ENCODE measurements at regions not wholly inside any gene's neighbourhood (a gene's known extent, or its start where the extent isn't known, plus 50 kb on each side); places are given as distances from the start of the nearest gene placed in this dataset.

DNA sequence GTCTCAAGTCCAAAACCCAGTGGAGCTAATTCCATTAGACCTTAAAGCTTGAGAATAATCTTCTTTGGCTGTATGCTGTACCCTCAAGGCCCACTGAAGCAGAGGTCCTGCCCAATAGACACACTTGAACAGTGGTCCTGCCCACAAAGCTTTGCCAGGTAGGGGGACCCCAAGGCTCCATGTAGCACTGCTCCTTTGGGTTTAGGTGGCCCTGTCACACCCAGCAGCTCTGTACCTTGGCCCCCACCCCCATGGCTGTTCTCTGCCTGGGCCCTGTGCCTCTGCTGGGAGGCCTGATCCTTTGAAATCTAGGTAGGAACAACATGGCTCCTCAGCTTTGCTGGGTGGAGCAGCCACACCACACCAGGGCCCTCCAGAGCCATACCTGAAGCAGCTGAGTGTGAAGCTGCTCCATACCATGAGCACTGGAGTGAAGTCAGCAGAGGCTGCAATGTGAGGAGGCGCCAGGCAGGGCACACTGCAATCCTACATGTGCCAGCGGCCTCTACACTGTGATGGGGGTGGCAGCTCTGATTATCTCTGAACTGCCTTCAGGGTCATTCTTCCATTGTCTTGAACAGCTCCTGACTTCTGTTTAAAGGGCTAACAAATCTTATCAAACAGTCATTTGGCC is 188.0 kb upstream of the CCDC54 start:
- TF ChIP-seq, protein P1, sequence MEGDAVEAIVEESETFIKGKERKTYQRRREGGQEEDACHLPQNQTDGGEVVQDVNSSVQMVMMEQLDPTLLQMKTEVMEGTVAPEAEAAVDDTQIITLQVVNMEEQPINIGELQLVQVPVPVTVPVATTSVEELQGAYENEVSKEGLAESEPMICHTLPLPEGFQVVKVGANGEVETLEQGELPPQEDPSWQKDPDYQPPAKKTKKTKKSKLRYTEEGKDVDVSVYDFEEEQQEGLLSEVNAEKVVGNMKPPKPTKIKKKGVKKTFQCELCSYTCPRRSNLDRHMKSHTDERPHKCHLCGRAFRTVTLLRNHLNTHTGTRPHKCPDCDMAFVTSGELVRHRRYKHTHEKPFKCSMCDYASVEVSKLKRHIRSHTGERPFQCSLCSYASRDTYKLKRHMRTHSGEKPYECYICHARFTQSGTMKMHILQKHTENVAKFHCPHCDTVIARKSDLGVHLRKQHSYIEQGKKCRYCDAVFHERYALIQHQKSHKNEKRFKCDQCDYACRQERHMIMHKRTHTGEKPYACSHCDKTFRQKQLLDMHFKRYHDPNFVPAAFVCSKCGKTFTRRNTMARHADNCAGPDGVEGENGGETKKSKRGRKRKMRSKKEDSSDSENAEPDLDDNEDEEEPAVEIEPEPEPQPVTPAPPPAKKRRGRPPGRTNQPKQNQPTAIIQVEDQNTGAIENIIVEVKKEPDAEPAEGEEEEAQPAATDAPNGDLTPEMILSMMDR (conservative IDR thresholded peaks at IDR 0.05 in 1 of 2, IDR thresholded peaks at IDR 0.05 in 1 of 2; ENCODE audit: extremely low read depth in 1 of 2, insufficient read depth in 1 of 2, low read depth in 1 of 2, low read length in 2 of 2): no peak
- no peak for TF ChIP-seq EZH2 (IDR thresholded peaks at IDR 0.05; ENCODE audit: borderline replicate concordance, low read length)

Measured in mammary epithelial cell (primary cell).